ENCODE measurements at regions not wholly inside any gene's neighbourhood (a gene's known extent, or its start where the extent isn't known, plus 50 kb on each side); places are given as distances from the start of the nearest gene placed in this dataset.

DNA sequence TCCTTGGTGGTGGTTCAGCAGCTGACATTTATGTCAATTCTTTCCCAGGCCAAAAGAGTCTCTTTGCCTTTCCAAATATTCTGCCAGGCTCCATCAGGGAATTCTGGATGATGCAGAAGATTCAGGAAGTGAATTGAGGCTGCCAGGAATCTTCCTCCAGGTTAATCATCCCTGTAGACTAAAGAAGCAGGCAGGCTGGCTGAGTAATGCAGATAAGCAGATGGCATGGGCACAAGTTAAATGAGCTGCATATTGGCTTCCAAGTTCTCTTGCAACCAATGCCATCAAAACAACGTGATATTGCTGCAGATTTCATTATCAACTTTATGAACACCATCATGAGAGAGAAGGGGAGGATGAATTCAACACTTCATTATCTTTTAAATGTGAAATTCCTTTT, 324.5 kb downstream of the KCNN2 start:
- TF ChIP-seq, protein P1, sequence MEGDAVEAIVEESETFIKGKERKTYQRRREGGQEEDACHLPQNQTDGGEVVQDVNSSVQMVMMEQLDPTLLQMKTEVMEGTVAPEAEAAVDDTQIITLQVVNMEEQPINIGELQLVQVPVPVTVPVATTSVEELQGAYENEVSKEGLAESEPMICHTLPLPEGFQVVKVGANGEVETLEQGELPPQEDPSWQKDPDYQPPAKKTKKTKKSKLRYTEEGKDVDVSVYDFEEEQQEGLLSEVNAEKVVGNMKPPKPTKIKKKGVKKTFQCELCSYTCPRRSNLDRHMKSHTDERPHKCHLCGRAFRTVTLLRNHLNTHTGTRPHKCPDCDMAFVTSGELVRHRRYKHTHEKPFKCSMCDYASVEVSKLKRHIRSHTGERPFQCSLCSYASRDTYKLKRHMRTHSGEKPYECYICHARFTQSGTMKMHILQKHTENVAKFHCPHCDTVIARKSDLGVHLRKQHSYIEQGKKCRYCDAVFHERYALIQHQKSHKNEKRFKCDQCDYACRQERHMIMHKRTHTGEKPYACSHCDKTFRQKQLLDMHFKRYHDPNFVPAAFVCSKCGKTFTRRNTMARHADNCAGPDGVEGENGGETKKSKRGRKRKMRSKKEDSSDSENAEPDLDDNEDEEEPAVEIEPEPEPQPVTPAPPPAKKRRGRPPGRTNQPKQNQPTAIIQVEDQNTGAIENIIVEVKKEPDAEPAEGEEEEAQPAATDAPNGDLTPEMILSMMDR (IDR thresholded peaks at IDR 0.05 in 8 of 11, conservative IDR thresholded peaks at IDR 0.05 in 3 of 11): no peak
- no peak for TF ChIP-seq POLR2AphosphoS5 (IDR thresholded peaks at IDR 0.05)
- no peak for TF ChIP-seq POLR2A (IDR thresholded peaks at IDR 0.05)
